ENCODE measurements at regions not wholly inside any gene's neighbourhood (a gene's known extent, or its start where the extent isn't known, plus 50 kb on each side); places are given as distances from the start of the nearest gene placed in this dataset.

- TF ChIP-seq CTCF (IDR thresholded peaks at IDR 0.05) = no peak
- no peak for TF ChIP-seq ZFX (IDR thresholded peaks at IDR 0.05; ENCODE audit: borderline replicate concordance)
Observed at GRCh38 chr22:49524362-49524761, 303.3 kb downstream of the BRD1 start.
